ENCODE measurements at regions not wholly inside any gene's neighbourhood (a gene's known extent, or its start where the extent isn't known, plus 50 kb on each side); places are given as distances from the start of the nearest gene placed in this dataset.

DNA sequence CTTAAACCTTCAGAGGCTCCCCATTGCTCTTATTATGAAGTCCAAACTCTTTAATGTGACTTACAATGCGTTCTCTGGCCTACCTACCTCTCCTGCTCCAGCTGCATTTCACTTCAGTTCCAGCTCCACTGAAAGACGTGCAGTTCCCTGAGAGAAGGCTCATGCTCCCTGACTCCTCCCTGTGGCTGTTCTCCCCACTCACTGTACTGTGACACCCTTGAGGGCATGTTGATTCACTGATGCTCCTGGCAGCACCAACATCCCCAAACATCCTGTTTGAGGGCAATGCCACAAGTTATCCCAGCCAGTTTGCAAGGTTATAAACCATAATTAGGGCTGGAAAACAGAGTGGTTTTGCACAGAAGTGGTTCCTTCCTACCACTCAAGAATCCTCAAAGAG is 111.2 kb downstream of the LSM5 start:
- H3K4me3 ChIP-seq (ENCODE audit: low read length): no peak overlapping the region
- no peaks in the 10 kb centered on the region for H4K20me1 ChIP-seq (ENCODE audit: insufficient read depth)
- no peak overlapping the region for H3K4me2 ChIP-seq (ENCODE audit: low read length)
- no peaks in the 10 kb centered on the region for H3K36me3 ChIP-seq (ENCODE audit: insufficient read depth, low read length)
- no peaks in the 10 kb centered on the region for H3K79me2 ChIP-seq (replicated peaks; ENCODE audit: insufficient read depth, low read length)
- H3K9me3 ChIP-seq (ENCODE audit: low read length): no peaks in the 10 kb centered on the region
- no peak overlapping the region for H2AFZ ChIP-seq (ENCODE audit: low read depth, low read length)
- TF ChIP-seq, protein P1, sequence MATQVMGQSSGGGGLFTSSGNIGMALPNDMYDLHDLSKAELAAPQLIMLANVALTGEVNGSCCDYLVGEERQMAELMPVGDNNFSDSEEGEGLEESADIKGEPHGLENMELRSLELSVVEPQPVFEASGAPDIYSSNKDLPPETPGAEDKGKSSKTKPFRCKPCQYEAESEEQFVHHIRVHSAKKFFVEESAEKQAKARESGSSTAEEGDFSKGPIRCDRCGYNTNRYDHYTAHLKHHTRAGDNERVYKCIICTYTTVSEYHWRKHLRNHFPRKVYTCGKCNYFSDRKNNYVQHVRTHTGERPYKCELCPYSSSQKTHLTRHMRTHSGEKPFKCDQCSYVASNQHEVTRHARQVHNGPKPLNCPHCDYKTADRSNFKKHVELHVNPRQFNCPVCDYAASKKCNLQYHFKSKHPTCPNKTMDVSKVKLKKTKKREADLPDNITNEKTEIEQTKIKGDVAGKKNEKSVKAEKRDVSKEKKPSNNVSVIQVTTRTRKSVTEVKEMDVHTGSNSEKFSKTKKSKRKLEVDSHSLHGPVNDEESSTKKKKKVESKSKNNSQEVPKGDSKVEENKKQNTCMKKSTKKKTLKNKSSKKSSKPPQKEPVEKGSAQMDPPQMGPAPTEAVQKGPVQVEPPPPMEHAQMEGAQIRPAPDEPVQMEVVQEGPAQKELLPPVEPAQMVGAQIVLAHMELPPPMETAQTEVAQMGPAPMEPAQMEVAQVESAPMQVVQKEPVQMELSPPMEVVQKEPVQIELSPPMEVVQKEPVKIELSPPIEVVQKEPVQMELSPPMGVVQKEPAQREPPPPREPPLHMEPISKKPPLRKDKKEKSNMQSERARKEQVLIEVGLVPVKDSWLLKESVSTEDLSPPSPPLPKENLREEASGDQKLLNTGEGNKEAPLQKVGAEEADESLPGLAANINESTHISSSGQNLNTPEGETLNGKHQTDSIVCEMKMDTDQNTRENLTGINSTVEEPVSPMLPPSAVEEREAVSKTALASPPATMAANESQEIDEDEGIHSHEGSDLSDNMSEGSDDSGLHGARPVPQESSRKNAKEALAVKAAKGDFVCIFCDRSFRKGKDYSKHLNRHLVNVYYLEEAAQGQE (IDR thresholded peaks at IDR 0.05; ENCODE audit: borderline replicate concordance): no peak
- TF ChIP-seq, protein P2, sequence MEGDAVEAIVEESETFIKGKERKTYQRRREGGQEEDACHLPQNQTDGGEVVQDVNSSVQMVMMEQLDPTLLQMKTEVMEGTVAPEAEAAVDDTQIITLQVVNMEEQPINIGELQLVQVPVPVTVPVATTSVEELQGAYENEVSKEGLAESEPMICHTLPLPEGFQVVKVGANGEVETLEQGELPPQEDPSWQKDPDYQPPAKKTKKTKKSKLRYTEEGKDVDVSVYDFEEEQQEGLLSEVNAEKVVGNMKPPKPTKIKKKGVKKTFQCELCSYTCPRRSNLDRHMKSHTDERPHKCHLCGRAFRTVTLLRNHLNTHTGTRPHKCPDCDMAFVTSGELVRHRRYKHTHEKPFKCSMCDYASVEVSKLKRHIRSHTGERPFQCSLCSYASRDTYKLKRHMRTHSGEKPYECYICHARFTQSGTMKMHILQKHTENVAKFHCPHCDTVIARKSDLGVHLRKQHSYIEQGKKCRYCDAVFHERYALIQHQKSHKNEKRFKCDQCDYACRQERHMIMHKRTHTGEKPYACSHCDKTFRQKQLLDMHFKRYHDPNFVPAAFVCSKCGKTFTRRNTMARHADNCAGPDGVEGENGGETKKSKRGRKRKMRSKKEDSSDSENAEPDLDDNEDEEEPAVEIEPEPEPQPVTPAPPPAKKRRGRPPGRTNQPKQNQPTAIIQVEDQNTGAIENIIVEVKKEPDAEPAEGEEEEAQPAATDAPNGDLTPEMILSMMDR (IDR thresholded peaks at IDR 0.05; ENCODE audit: poor library complexity, severe bottlenecking): no peak
- no peak for TF ChIP-seq SMC3 (conservative IDR thresholded peaks at IDR 0.05; ENCODE audit: poor library complexity)
- no peak for TF ChIP-seq EZH2 (IDR thresholded peaks at IDR 0.05; ENCODE audit: borderline replicate concordance, insufficient read depth, low read length, poor library complexity, severe bottlenecking)
- no peak for TF ChIP-seq MXI1 (conservative IDR thresholded peaks at IDR 0.05; ENCODE audit: poor library complexity, severe bottlenecking)
- H3F3A ChIP-seq (ENCODE audit: insufficient read depth, low read length, poor library complexity, severe bottlenecking): no peaks in the 10 kb centered on the region
- H3K9ac ChIP-seq (ENCODE audit: low read length): no peak overlapping the region
- H3K27me3 ChIP-seq (ENCODE audit: insufficient read depth, low read depth, low read length): no peaks in the 10 kb centered on the region
- H3K27ac ChIP-seq (ENCODE audit: low read length): no peak overlapping the region
- H3K9me2 ChIP-seq (ENCODE audit: insufficient read depth, low read length): no peaks in the 10 kb centered on the region

DNA sequence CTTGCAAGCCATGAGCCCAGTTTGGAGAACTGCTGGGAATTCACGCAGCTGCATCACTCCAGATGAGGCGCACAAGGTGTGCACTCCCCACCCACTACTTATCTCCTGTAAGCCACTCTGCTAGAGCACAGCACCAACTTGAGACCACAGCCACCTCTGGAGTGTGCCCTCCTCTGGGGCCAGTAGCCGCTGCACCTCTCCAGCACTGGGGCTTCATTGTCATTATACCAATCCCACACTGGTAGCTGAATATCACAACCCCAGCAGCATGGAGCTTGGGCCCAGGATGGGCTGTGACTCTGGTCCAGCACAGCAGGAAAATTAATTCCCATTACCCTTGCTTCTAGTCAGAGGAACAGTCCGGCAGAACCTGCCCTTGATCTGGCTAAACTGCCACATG is 125.6 kb downstream of the LSM5 start:
- no peak for TF ChIP-seq SMC3 (conservative IDR thresholded peaks at IDR 0.05; ENCODE audit: poor library complexity)
- TF ChIP-seq, protein P1 (IDR thresholded peaks at IDR 0.05; ENCODE audit: borderline replicate concordance): no peak
- no peak for TF ChIP-seq EP300 (conservative IDR thresholded peaks at IDR 0.05; ENCODE audit: poor library complexity, severe bottlenecking)
- no peak for TF ChIP-seq MXI1 (conservative IDR thresholded peaks at IDR 0.05; ENCODE audit: poor library complexity, severe bottlenecking)
- TF ChIP-seq, protein P2 (IDR thresholded peaks at IDR 0.05; ENCODE audit: poor library complexity, severe bottlenecking): no peak
- TF ChIP-seq POLR2AphosphoS5 (IDR thresholded peaks at IDR 0.05): no peak
- TF ChIP-seq RAD21 (conservative IDR thresholded peaks at IDR 0.05): no peak
- TF ChIP-seq EZH2 (IDR thresholded peaks at IDR 0.05; ENCODE audit: borderline replicate concordance, insufficient read depth, low read length, poor library complexity, severe bottlenecking): no peak
- no peak for TF ChIP-seq TAF1 (IDR thresholded peaks at IDR 0.05; ENCODE audit: low read depth)
- H3K4me2 ChIP-seq (ENCODE audit: low read length): no peak overlapping the region
- H3K27ac ChIP-seq (ENCODE audit: low read length): no peak overlapping the region
- no peaks in the 10 kb centered on the region for H3K9me2 ChIP-seq (ENCODE audit: insufficient read depth, low read length)
- H3K79me2 ChIP-seq (replicated peaks; ENCODE audit: insufficient read depth, low read length): no peaks in the 10 kb centered on the region
- no peaks in the 10 kb centered on the region for H3K36me3 ChIP-seq (ENCODE audit: insufficient read depth, low read length)
- no peak overlapping the region for H3K4me3 ChIP-seq (ENCODE audit: low read length)
- H3K27me3 ChIP-seq (ENCODE audit: insufficient read depth, low read depth, low read length): no peaks in the 10 kb centered on the region
- H3K9me3 ChIP-seq (ENCODE audit: low read length): no peaks in the 10 kb centered on the region
- no peak overlapping the region for H3K9ac ChIP-seq (ENCODE audit: low read length)
- H4K20me1 ChIP-seq (ENCODE audit: insufficient read depth): no peaks in the 10 kb centered on the region
- no peak overlapping the region for H2AFZ ChIP-seq (ENCODE audit: low read depth, low read length)
- no peaks in the 10 kb centered on the region for H3F3A ChIP-seq (ENCODE audit: insufficient read depth, low read length, poor library complexity, severe bottlenecking)

Data from neural cell (in vitro differentiated cells).